HFFc6 (cell line): ENCODE measurements at regions not wholly inside any gene's neighbourhood (a gene's known extent, or its start where the extent isn't known, plus 50 kb on each side); places are given as distances from the start of the nearest gene placed in this dataset.

ENCODE experiments used
- DNase-seq: peaks from one replicate; pipeline ENCODE4 v3.0.0-alpha.2; 2018
- H3K27ac Mint-ChIP-seq: 2 replicates; pipeline ENCODE4 v1.8.0; 2020; ENCODE audit warnings: mild to moderate bottlenecking, mixed read lengths
- H3K27me3 Mint-ChIP-seq: 2 replicates; pipeline ENCODE4 v1.8.0; 2021; ENCODE audit warnings: mild to moderate bottlenecking, moderate library complexity, mixed read lengths; ENCODE audit not compliant: insufficient read depth
- H3K36me3 Mint-ChIP-seq: 2 replicates; pipeline ENCODE4 v1.8.0; 2021; ENCODE audit warnings: low read depth, mixed read lengths
- H3K4me1 Mint-ChIP-seq: 2 replicates; pipeline ENCODE4 v1.8.0; 2020; ENCODE audit warnings: low read depth, mixed read lengths
- H3K4me3 Mint-ChIP-seq: 2 replicates; pipeline ENCODE4 v1.8.0; 2020; ENCODE audit warnings: mild to moderate bottlenecking, moderate library complexity, mixed read lengths
- H3K9me3 Mint-ChIP-seq: 2 replicates; pipeline ENCODE4 v1.8.0; 2020; ENCODE audit warnings: mild to moderate bottlenecking, mixed read lengths
- TF ChIP-seq, protein P1 (sequence below): fragments of 200-600 bp; sonication (generic); IDR thresholded peaks from 2 replicates; pipeline ENCODE4 v1.5.0; 2021; ENCODE audit warnings: antibody characterized with exemption, mild to moderate bottlenecking

DNA sequence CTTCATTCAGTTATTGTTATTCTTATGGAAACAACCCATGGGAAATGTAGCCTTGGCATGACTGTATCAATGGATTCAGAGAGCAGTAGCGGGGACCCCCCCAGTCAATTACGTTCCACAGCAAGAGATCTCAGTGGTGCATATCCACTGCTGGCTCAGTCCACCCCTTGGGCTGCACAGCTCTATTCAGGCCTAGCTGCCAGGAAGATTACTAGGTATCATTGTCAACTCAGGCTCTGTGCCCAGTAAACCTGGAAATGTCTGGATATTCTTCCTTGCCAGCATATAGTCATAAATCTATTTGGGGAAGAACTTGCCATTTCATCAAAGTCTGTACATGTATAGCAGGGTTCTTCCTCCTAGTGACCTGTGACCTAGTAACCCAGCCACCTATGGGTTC, 128.1 kb upstream of the CCDC54 start:
- H3K27me3 Mint-ChIP-seq: no peaks in the 10 kb centered on the region
- no peak overlapping the region for H3K4me3 Mint-ChIP-seq
- DNase-seq: no peak
- no peak overlapping the region for H3K27ac Mint-ChIP-seq
- TF ChIP-seq, protein P1, sequence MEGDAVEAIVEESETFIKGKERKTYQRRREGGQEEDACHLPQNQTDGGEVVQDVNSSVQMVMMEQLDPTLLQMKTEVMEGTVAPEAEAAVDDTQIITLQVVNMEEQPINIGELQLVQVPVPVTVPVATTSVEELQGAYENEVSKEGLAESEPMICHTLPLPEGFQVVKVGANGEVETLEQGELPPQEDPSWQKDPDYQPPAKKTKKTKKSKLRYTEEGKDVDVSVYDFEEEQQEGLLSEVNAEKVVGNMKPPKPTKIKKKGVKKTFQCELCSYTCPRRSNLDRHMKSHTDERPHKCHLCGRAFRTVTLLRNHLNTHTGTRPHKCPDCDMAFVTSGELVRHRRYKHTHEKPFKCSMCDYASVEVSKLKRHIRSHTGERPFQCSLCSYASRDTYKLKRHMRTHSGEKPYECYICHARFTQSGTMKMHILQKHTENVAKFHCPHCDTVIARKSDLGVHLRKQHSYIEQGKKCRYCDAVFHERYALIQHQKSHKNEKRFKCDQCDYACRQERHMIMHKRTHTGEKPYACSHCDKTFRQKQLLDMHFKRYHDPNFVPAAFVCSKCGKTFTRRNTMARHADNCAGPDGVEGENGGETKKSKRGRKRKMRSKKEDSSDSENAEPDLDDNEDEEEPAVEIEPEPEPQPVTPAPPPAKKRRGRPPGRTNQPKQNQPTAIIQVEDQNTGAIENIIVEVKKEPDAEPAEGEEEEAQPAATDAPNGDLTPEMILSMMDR: no peak
- 0 out of 2 replicates have a peak, but pooled peaks cover 6% of the 10 kb centered on the region for H3K4me1 Mint-ChIP-seq
- peaks cover 13% of the 10 kb centered on the region for H3K36me3 Mint-ChIP-seq
- H3K9me3 Mint-ChIP-seq: no peaks in the 10 kb centered on the region

- TF ChIP-seq, protein P1: no peak
- Mint-ChIP-seq H3K27ac (no peak overlapping the region), H3K4me3 (no peak overlapping the region), H3K9me3 (no peaks in the 10 kb centered on the region), H3K36me3 (peaks cover 13% of the 10 kb centered on the region), H3K27me3 (no peaks in the 10 kb centered on the region), H3K4me1 (no peaks in the 10 kb centered on the region)
- DNase-seq: no peak
Observed at GRCh38 chr3:107250221-107250620, 127.0 kb upstream of the CCDC54 start.

GRCh38 chr3:107251819-107252218, 125.4 kb upstream of the CCDC54 start:
- peaks cover 13% of the 10 kb centered on the region for H3K36me3 Mint-ChIP-seq
- H3K4me3 Mint-ChIP-seq: no peak overlapping the region
- no peaks in the 10 kb centered on the region for H3K9me3 Mint-ChIP-seq
- no peak overlapping the region for H3K27ac Mint-ChIP-seq
- TF ChIP-seq, protein P1: no peak
- no peaks in the 10 kb centered on the region for H3K4me1 Mint-ChIP-seq
- DNase-seq: no peak
- H3K27me3 Mint-ChIP-seq: no peaks in the 10 kb centered on the region

- Mint-ChIP-seq H3K36me3 (no peaks in the 10 kb centered on the region), H3K4me1 (no peaks in the 10 kb centered on the region), H3K27ac (no peak overlapping the region), H3K9me3 (no peaks in the 10 kb centered on the region), H3K4me3 (no peak overlapping the region), H3K27me3 (no peaks in the 10 kb centered on the region)
- no peak for DNase-seq
- TF ChIP-seq, protein P1: no peak
Observed at GRCh38 chr3:107256963-107257362, 120.3 kb upstream of the CCDC54 start.

DNA sequence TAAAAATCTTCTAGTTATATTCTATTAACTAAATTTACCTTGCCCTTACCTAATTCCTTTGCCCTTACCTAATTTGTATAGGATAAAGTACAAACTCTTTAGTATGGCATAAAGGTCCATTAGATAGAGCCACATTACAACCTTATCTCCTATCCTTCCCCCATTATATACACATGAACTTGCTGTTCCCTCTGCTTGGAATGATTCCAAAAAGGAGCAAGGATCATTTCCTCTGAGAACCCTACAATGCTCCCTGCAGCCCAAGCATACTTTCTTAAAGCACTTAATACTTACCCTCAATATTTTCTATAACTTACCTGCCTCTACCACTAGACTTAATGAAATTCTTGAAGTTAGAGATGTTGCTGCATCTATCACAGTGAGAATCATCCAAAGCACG, 118.9 kb upstream of the CCDC54 start:
- H3K27ac Mint-ChIP-seq: no peak overlapping the region
- no peaks in the 10 kb centered on the region for H3K36me3 Mint-ChIP-seq
- no peak for DNase-seq
- no peak overlapping the region for H3K4me3 Mint-ChIP-seq
- no peaks in the 10 kb centered on the region for H3K9me3 Mint-ChIP-seq
- no peaks in the 10 kb centered on the region for H3K27me3 Mint-ChIP-seq
- TF ChIP-seq, protein P1: no peak
- H3K4me1 Mint-ChIP-seq: peaks cover 3% of the 10 kb centered on the region; the same call in 1 of the 2 replicates

- TF ChIP-seq, protein P1: no peak
- H3K4me1 Mint-ChIP-seq: peaks cover 11% of the 10 kb centered on the region; the same call in 1 of the 2 replicates
- no peaks in the 10 kb centered on the region for H3K9me3 Mint-ChIP-seq
- no peaks in the 10 kb centered on the region for H3K27me3 Mint-ChIP-seq
- no peak overlapping the region for H3K27ac Mint-ChIP-seq
- no peaks in the 10 kb centered on the region for H3K36me3 Mint-ChIP-seq
- DNase-seq: no peak
- H3K4me3 Mint-ChIP-seq: no peak overlapping the region
Observed at GRCh38 chr3:107260207-107260606, 117.0 kb upstream of the CCDC54 start.
